ENCODE measurements at regions not wholly inside any gene's neighbourhood (a gene's known extent, or its start where the extent isn't known, plus 50 kb on each side); places are given as distances from the start of the nearest gene placed in this dataset.

DNA sequence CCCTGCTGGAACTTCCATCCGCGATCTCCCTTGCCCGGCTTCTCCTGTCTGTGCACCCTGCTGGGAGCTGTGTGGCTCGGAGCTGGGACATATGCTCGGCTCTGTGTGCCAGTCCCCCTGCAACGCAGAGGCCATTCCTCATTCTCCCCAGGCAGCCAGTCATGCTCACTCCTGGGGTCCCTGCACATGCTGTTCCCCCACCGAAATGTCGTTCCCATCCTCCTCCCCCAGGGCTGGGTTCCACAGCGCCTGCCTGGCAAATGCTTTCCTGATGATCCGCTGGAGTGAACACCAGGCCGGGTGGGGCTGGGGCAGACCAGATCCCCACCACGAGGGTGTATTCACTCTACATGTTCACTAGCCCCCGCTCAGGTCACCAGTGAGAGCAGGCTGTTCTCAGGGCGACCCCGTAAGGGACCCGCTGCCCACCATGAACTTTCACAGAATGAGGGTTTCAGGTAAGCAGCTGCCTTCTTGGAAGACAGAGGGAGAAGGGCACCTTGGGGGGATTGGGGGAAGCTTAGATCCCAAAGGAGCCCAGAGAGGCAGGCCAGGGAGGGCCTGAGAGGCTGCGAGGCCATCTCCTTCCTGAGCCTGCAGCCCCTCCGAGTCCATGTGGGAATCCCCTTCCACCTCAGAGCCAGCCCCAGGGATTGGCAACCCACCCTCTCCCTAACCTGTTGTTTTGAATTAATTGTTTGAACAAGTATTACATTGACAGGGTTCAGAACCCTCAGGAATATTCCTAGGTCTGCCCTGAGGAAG lies 88.7 kb upstream of the IQSEC1 start:
- TF ChIP-seq, protein P1, sequence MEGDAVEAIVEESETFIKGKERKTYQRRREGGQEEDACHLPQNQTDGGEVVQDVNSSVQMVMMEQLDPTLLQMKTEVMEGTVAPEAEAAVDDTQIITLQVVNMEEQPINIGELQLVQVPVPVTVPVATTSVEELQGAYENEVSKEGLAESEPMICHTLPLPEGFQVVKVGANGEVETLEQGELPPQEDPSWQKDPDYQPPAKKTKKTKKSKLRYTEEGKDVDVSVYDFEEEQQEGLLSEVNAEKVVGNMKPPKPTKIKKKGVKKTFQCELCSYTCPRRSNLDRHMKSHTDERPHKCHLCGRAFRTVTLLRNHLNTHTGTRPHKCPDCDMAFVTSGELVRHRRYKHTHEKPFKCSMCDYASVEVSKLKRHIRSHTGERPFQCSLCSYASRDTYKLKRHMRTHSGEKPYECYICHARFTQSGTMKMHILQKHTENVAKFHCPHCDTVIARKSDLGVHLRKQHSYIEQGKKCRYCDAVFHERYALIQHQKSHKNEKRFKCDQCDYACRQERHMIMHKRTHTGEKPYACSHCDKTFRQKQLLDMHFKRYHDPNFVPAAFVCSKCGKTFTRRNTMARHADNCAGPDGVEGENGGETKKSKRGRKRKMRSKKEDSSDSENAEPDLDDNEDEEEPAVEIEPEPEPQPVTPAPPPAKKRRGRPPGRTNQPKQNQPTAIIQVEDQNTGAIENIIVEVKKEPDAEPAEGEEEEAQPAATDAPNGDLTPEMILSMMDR (IDR thresholded peaks at IDR 0.05), result no peak
- no peak for TF ChIP-seq POLR2A (IDR thresholded peaks at IDR 0.05)

Data from testis (tissue), 2 donors.